Fibroblast of lung (primary cell): ENCODE measurements at regions not wholly inside any gene's neighbourhood (a gene's known extent, or its start where the extent isn't known, plus 50 kb on each side); places are given as distances from the start of the nearest gene placed in this dataset.

ENCODE experiments used
- DNase-seq, 2 donors: peaks; one replicate each; pipeline versions ENCODE4 v3.0.0 to v3.0.0-alpha.2; 2010; ENCODE audit warnings: low read depth in 2 of 2
- H2AFZ ChIP-seq: 2 replicates; pipeline ENCODE4 v1.5.1; 2012; ENCODE audit warnings: low read length, control low read depth, inconsistent platforms
- H3K27ac ChIP-seq: 2 replicates; pipeline ENCODE4 v1.5.1; 2011; ENCODE audit warnings: low read length, control low read depth; ENCODE audit not compliant: insufficient read depth
- H3K27me3 ChIP-seq: 2 replicates; pipeline ENCODE4 v1.5.1; 2011; ENCODE audit warnings: mild to moderate bottlenecking, low read length; ENCODE audit not compliant: control insufficient read depth, insufficient read depth
- H3K36me3 ChIP-seq: 2 replicates; pipeline ENCODE4 v1.5.1; 2011; ENCODE audit warnings: low read length; ENCODE audit not compliant: control insufficient read depth, insufficient read depth
- H3K4me1 ChIP-seq: 2 replicates; pipeline ENCODE4 v1.5.1; 2011; ENCODE audit warnings: low read length; ENCODE audit not compliant: control insufficient read depth, insufficient read depth; ENCODE audit errors: extremely low read depth
- H3K4me2 ChIP-seq: 2 replicates; pipeline ENCODE4 v1.5.1; 2011; ENCODE audit warnings: low read length, control low read depth; ENCODE audit not compliant: insufficient read depth; ENCODE audit errors: extremely low read depth
- H3K4me3 ChIP-seq, 4 experiments: fragments of 200-600 bp in 1 of 4; sonication (generic) in 1 of 4; replicated peaks in 1 of 4; 2 replicates each; pipeline ENCODE4 v1.5.1; 2011 to 2016; ENCODE audit warnings: low read length in 4 of 4, low read depth in 3 of 4, mild to moderate bottlenecking in 3 of 4, control low read depth in 2 of 4, inconsistent platforms in 1 of 4, mixed read lengths in 1 of 4; ENCODE audit not compliant: insufficient read depth in 1 of 4; ENCODE audit errors: control extremely low read depth in 1 of 4
- H3K79me2 ChIP-seq: 2 replicates; pipeline ENCODE4 v1.5.1; 2012; ENCODE audit warnings: mild to moderate bottlenecking, low read length, inconsistent platforms; ENCODE audit not compliant: control insufficient read depth, insufficient read depth
- H3K9ac ChIP-seq: 2 replicates; pipeline ENCODE4 v1.5.1; 2011; ENCODE audit warnings: mild to moderate bottlenecking, low read length, control low read depth; ENCODE audit not compliant: insufficient read depth
- H3K9me3 ChIP-seq: 2 replicates; pipeline ENCODE4 v1.5.1; 2012; ENCODE audit warnings: low read depth, low read length; ENCODE audit not compliant: control insufficient read depth, insufficient read depth
- H4K20me1 ChIP-seq: 2 replicates; pipeline ENCODE4 v1.5.1; 2011; ENCODE audit warnings: low read length; ENCODE audit not compliant: control insufficient read depth, insufficient read depth; ENCODE audit errors: extremely low read depth
- CTCF ChIP-seq, 2 donors: IDR thresholded peaks in 1 of 2; conservative IDR thresholded peaks in 1 of 2; 1 replicate in 1 of 2; 2 replicates in 1 of 2; pipeline ENCODE4 v1.5.1; 2011 to 2012; ENCODE audit warnings: low read length in 2 of 2, control low read depth in 1 of 2, inconsistent platforms in 1 of 2, low read depth in 1 of 2, mild to moderate bottlenecking in 1 of 2
- EZH2 ChIP-seq: IDR thresholded peaks from 2 replicates; pipeline ENCODE4 v1.5.1; 2012; ENCODE audit warnings: low read length, control low read depth, mild to moderate bottlenecking; ENCODE audit errors: missing control alignments

GRCh38 chr7:9671979-9672917 lies 1238.8 kb downstream of the NXPH1 start:
- TF ChIP-seq CTCF (conservative IDR thresholded peaks at IDR 0.05 in 1 of 2, IDR thresholded peaks at IDR 0.05 in 1 of 2; ENCODE audit: low read depth in 1 of 2, low read length in 2 of 2) (no peak), EZH2 (no peak)
- no peaks in the 10 kb centered on the region for H4K20me1 ChIP-seq
- no peak overlapping the region for H2AFZ ChIP-seq
- no peaks in the 10 kb centered on the region for H3K27me3 ChIP-seq
- H3K4me1 ChIP-seq, result no peaks in the 10 kb centered on the region
- no peak overlapping the region for H3K4me3 ChIP-seq
- no peaks in the 10 kb centered on the region for H3K9me3 ChIP-seq
- H3K4me2 ChIP-seq, result no peak overlapping the region
- DNase-seq, result no peak
- H3K9ac ChIP-seq, result no peak overlapping the region
- H3K79me2 ChIP-seq, result no peaks in the 10 kb centered on the region
- no peaks in the 10 kb centered on the region for H3K36me3 ChIP-seq
- H3K27ac ChIP-seq, result no peak overlapping the region

- H3K4me1 ChIP-seq, result no peaks in the 10 kb centered on the region
- no peaks in the 10 kb centered on the region for H4K20me1 ChIP-seq
- no peak overlapping the region for H3K9ac ChIP-seq
- H2AFZ ChIP-seq, result no peak overlapping the region
- no peaks in the 10 kb centered on the region for H3K9me3 ChIP-seq
- H3K79me2 ChIP-seq, result no peaks in the 10 kb centered on the region
- H3K27me3 ChIP-seq, result no peaks in the 10 kb centered on the region
- H3K4me3 ChIP-seq, result no peak overlapping the region
- no peaks in the 10 kb centered on the region for H3K36me3 ChIP-seq
- no peak for DNase-seq
- no peak overlapping the region for H3K4me2 ChIP-seq
- TF ChIP-seq CTCF (conservative IDR thresholded peaks at IDR 0.05 in 1 of 2, IDR thresholded peaks at IDR 0.05 in 1 of 2; ENCODE audit: low read depth in 1 of 2, low read length in 2 of 2) (no peak), EZH2 (no peak)
- H3K27ac ChIP-seq, result no peak overlapping the region
These were observed 1247.3 kb downstream of the NXPH1 start for GRCh38 chr7:9680713-9681112.

GRCh38 chr7:9681284-9681683 lies 1247.9 kb downstream of the NXPH1 start:
- TF ChIP-seq CTCF (conservative IDR thresholded peaks at IDR 0.05 in 1 of 2, IDR thresholded peaks at IDR 0.05 in 1 of 2; ENCODE audit: low read depth in 1 of 2, low read length in 2 of 2) (no peak), EZH2 (no peak)
- Histone ChIP-seq H4K20me1 (no peaks in the 10 kb centered on the region), H3K27ac (no peak overlapping the region), H3K36me3 (no peaks in the 10 kb centered on the region), H3K9me3 (no peaks in the 10 kb centered on the region), H3K4me2 (no peak overlapping the region), H3K9ac (no peak overlapping the region), H3K4me1 (no peaks in the 10 kb centered on the region), H3K27me3 (no peaks in the 10 kb centered on the region), H2AFZ (no peak overlapping the region), H3K4me3 (no peak overlapping the region), H3K79me2 (no peaks in the 10 kb centered on the region)
- DNase-seq, result no peak
